ENCODE measurements at regions not wholly inside any gene's neighbourhood (a gene's known extent, or its start where the extent isn't known, plus 50 kb on each side); places are given as distances from the start of the nearest gene placed in this dataset.

GRCh38 chr15:38705436-38706219 is 141.0 kb upstream of the RASGRP1 start:
- ChIA-PET CTCF (no interaction called here), POLR2A (ENCODE audit: low non-redundant PET) (no interaction called here)
- BruUV-seq (replicated peaks): no TSS peak
- Histone ChIP-seq H3K4me3 (ENCODE audit: low read depth, low read length, poor library complexity, severe bottlenecking) (no peak overlapping the region), H3K27me3 (replicated peaks; ENCODE audit: insufficient read depth, low read depth, low read length, poor library complexity) (peaks cover 17% of the 10 kb centered on the region), H3K4me1 (ENCODE audit: insufficient read depth, low read length, poor library complexity, severe bottlenecking) (no peaks in the 10 kb centered on the region), H3K36me3 (ENCODE audit: insufficient read depth, low read length, poor library complexity, severe bottlenecking) (no peaks in the 10 kb centered on the region), H3K9me3 (ENCODE audit: low read depth, low read length, poor library complexity, severe bottlenecking) (no peaks in the 10 kb centered on the region), H3K27ac (ENCODE audit: low read depth, low read length, poor library complexity, severe bottlenecking) (no peak overlapping the region)
- intact Hi-C loops (cut with micrococcal nuclease; ENCODE audit: unreplicated experiment): loop anchor here (5.0 to 10.0 kb wide), 4 partner anchors 287 to 1569 kb away; partner anchors contain the start of gene THBS1
- TF ChIP-seq EZH2 (IDR thresholded peaks at IDR 0.05; ENCODE audit: borderline replicate concordance, low read depth, low read length, poor library complexity, severe bottlenecking): no peak
- TF ChIP-seq CTCF (conservative IDR thresholded peaks at IDR 0.05; ENCODE audit: low read depth, low read length): no peak
- DNase-seq (ENCODE audit: low spot score): no peak

- ChIA-PET POLR2A (ENCODE audit: low non-redundant PET) (no interaction called here), CTCF (interaction anchor here (1.1 kb wide), 1 partner anchor 873 kb away, joined by 4 read pairs; no protein-coding TSS in a partner anchor)
- BruUV-seq (replicated peaks): no TSS peak
- Histone ChIP-seq H3K27ac (ENCODE audit: low read depth, low read length, poor library complexity, severe bottlenecking) (no peak overlapping the region), H3K4me1 (ENCODE audit: insufficient read depth, low read length, poor library complexity, severe bottlenecking) (no peaks in the 10 kb centered on the region), H3K27me3 (replicated peaks; ENCODE audit: insufficient read depth, low read depth, low read length, poor library complexity) (peaks cover 15% of the 10 kb centered on the region), H3K9me3 (ENCODE audit: low read depth, low read length, poor library complexity, severe bottlenecking) (no peaks in the 10 kb centered on the region), H3K4me3 (ENCODE audit: low read depth, low read length, poor library complexity, severe bottlenecking) (no peak overlapping the region), H3K36me3 (ENCODE audit: insufficient read depth, low read length, poor library complexity, severe bottlenecking) (no peaks in the 10 kb centered on the region)
- TF ChIP-seq CTCF (conservative IDR thresholded peaks at IDR 0.05; ENCODE audit: low read depth, low read length): no peak
- no peak for TF ChIP-seq EZH2 (IDR thresholded peaks at IDR 0.05; ENCODE audit: borderline replicate concordance, low read depth, low read length, poor library complexity, severe bottlenecking)
- intact Hi-C loops (cut with micrococcal nuclease; ENCODE audit: unreplicated experiment): loop anchor here (5.0 to 10.0 kb wide), 4 partner anchors 285 to 1568 kb away; partner anchors contain the start of gene THBS1
- no peak for DNase-seq (ENCODE audit: low spot score)
Measured at GRCh38 chr15:38706956-38707355, 142.3 kb upstream of the RASGRP1 start.

- CTCF ChIA-PET: interaction anchor here (1.1 kb wide), 1 partner anchor 872 kb away, joined by 4 read pairs; no protein-coding TSS in a partner anchor
- BruUV-seq (replicated peaks): no TSS peak
- no peaks in the 10 kb centered on the region for H3K36me3 ChIP-seq (ENCODE audit: insufficient read depth, low read length, poor library complexity, severe bottlenecking)
- H3K27ac ChIP-seq (ENCODE audit: low read depth, low read length, poor library complexity, severe bottlenecking): no peak overlapping the region
- no peaks in the 10 kb centered on the region for H3K4me1 ChIP-seq (ENCODE audit: insufficient read depth, low read length, poor library complexity, severe bottlenecking)
- POLR2A ChIA-PET (ENCODE audit: low non-redundant PET): no interaction called here
- TF ChIP-seq EZH2 (IDR thresholded peaks at IDR 0.05; ENCODE audit: borderline replicate concordance, low read depth, low read length, poor library complexity, severe bottlenecking): no peak
- peak; percentile 70 for TF ChIP-seq CTCF (conservative IDR thresholded peaks at IDR 0.05; ENCODE audit: low read depth, low read length)
- H3K9me3 ChIP-seq (ENCODE audit: low read depth, low read length, poor library complexity, severe bottlenecking): no peaks in the 10 kb centered on the region
- intact Hi-C loops (cut with micrococcal nuclease; ENCODE audit: unreplicated experiment): loop anchor here (5.0 to 10.0 kb wide), 4 partner anchors 284 to 1567 kb away; partner anchors contain the start of gene THBS1
- no peak overlapping the region for H3K4me3 ChIP-seq (ENCODE audit: low read depth, low read length, poor library complexity, severe bottlenecking)
- DNase-seq (ENCODE audit: low spot score): peak; percentile 50
- peaks cover 15% of the 10 kb centered on the region for H3K27me3 ChIP-seq (replicated peaks; ENCODE audit: insufficient read depth, low read depth, low read length, poor library complexity)
Measured at GRCh38 chr15:38707802-38708671, 143.4 kb upstream of the RASGRP1 start.
